ENCODE measurements at regions not wholly inside any gene's neighbourhood (a gene's known extent, or its start where the extent isn't known, plus 50 kb on each side); places are given as distances from the start of the nearest gene placed in this dataset.
"Not testable (repeated sequence)": the region's sequence is repeated elsewhere in the genome, so short reads cannot be mapped to it uniquely, and the experiment has no call there.

DNA sequence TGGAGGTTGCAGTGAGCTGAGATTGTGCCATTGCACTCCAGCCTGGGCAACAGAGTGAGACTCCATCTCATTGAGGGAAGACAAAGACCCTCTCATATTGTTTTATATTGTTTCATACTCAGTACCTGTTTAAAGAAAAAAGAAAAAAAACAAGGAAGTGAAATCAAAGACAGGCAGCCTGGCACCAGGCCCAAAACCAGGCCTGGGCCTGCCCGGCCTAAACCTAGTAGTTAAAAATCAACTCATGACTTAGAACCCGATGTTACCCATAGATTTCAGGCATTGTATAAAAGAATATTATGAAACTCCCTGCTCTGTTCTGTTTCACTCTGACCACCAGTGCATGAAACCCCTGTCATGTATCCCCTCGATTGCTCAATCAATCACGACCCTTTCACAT, 50.2 kb upstream of the GOLGA8O start:
- CTCF ChIA-PET; H3K4me3 ChIP-seq (ENCODE audit: low read depth, low read length); POLR2A ChIA-PET: not testable (repeated sequence)

More for the DNA sequence above, 50.2 kb upstream of the GOLGA8O start:
- not testable (repeated sequence) for H3K27ac ChIP-seq (ENCODE audit: low read depth, low read length); DNase-seq (ENCODE audit: low read depth, low spot score); H3K27me3 ChIP-seq (ENCODE audit: control insufficient read depth, insufficient read depth, low read length); H3K9me3 ChIP-seq (ENCODE audit: control insufficient read depth, insufficient read depth, low read length)

All from AG04450 (cell line).